ENCODE measurements at regions not wholly inside any gene's neighbourhood (a gene's known extent, or its start where the extent isn't known, plus 50 kb on each side); places are given as distances from the start of the nearest gene placed in this dataset.

DNA sequence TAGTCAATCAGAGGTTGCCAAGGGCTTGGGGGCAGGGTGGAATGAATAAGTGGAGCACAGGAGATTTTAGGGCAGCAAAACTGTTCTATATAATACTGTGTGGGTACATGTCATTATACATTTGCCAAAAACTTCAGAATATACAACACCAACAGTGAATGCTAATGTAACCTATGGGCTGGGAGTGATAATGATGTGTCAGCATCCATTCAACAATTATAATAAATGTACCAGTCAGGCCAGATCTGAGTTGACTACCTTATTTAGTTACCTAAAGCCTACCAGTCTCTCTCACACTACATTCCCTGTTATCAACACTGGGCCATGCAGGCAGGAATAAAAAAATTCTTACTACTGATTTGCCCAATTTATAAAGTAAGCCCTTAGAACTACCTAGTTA lies 884.5 kb downstream of the TLE1 start:
- intact Hi-C loops (cut with micrococcal nuclease; ENCODE audit: unreplicated experiment), result no loop called here
- POLR2A ChIA-PET, result no interaction called here

GRCh38 chr9:80797831-80798688 lies 891.3 kb downstream of the TLE1 start:
- TF ChIP-seq TCF7L2 (IDR thresholded peaks at IDR 0.05; ENCODE audit: low read depth, low read length) (peak; percentile 46; the same call in 1 of the 2 replicates), SIN3A (IDR thresholded peaks at IDR 0.05; ENCODE audit: borderline replicate concordance, insufficient read depth, low read depth, low read length) (no peak), POLR2AphosphoS5 (IDR thresholded peaks at IDR 0.05; ENCODE audit: low read depth, low read length) (no peak)
- TF ChIP-seq, protein P1, sequence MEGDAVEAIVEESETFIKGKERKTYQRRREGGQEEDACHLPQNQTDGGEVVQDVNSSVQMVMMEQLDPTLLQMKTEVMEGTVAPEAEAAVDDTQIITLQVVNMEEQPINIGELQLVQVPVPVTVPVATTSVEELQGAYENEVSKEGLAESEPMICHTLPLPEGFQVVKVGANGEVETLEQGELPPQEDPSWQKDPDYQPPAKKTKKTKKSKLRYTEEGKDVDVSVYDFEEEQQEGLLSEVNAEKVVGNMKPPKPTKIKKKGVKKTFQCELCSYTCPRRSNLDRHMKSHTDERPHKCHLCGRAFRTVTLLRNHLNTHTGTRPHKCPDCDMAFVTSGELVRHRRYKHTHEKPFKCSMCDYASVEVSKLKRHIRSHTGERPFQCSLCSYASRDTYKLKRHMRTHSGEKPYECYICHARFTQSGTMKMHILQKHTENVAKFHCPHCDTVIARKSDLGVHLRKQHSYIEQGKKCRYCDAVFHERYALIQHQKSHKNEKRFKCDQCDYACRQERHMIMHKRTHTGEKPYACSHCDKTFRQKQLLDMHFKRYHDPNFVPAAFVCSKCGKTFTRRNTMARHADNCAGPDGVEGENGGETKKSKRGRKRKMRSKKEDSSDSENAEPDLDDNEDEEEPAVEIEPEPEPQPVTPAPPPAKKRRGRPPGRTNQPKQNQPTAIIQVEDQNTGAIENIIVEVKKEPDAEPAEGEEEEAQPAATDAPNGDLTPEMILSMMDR (IDR thresholded peaks at IDR 0.05), result no peak
- no TSS peak for BruUV-seq (replicated peaks)
- DNase-seq (ENCODE audit: low read depth, low spot score) (no peak), ATAC-seq (no peak)
- in situ Hi-C loops (cut with HindIII; ENCODE audit: low pct_unique_long_range_greater_than_20kb, low sequenced_read_pairs) (no loop called here), intact Hi-C loops (cut with micrococcal nuclease; ENCODE audit: unreplicated experiment) (no loop called here)
- Histone ChIP-seq H3K27ac (ENCODE audit: low read length) (no peak overlapping the region), H3K36me3 (ENCODE audit: control insufficient read depth, insufficient read depth, low read length) (no peaks in the 10 kb centered on the region), H3K4me3 (ENCODE audit: low read depth in 2 of 2, low read length in 2 of 2) (no peak overlapping the region), H3K27me3 (ENCODE audit: control insufficient read depth, insufficient read depth, low read length) (no peaks in the 10 kb centered on the region), H3K9me3 (ENCODE audit: control insufficient read depth, insufficient read depth, low read depth, low read length) (no peaks in the 10 kb centered on the region), H3K4me1 (ENCODE audit: control insufficient read depth, insufficient read depth, low read length) (no peaks in the 10 kb centered on the region)
- ChIA-PET CTCF (no interaction called here), POLR2A (no interaction called here)

More for the DNA sequence above, 884.5 kb downstream of the TLE1 start:
- H3K27ac ChIP-seq (ENCODE audit: low read length), result no peak overlapping the region
- H3K27me3 ChIP-seq (ENCODE audit: control insufficient read depth, insufficient read depth, low read length), result no peaks in the 10 kb centered on the region
- DNase-seq (ENCODE audit: low read depth, low spot score) (no peak), ATAC-seq (no peak)
- H3K4me1 ChIP-seq (ENCODE audit: control insufficient read depth, insufficient read depth, low read length), result no peaks in the 10 kb centered on the region
- CTCF ChIA-PET, result no interaction called here
- H3K4me3 ChIP-seq (ENCODE audit: low read depth in 2 of 2, low read length in 2 of 2), result no peak overlapping the region
- in situ Hi-C loops (cut with HindIII; ENCODE audit: low pct_unique_long_range_greater_than_20kb, low sequenced_read_pairs), result no loop called here
- no TSS peak for BruUV-seq (replicated peaks)
- H3K36me3 ChIP-seq (ENCODE audit: control insufficient read depth, insufficient read depth, low read length), result no peaks in the 10 kb centered on the region
- TF ChIP-seq POLR2AphosphoS5 (IDR thresholded peaks at IDR 0.05; ENCODE audit: low read depth, low read length), result no peak
- TF ChIP-seq REST (IDR thresholded peaks at IDR 0.05; ENCODE audit: insufficient read depth in 1 of 2, low read depth in 2 of 2, low read length in 1 of 2), result no peak
- TF ChIP-seq SIN3A (IDR thresholded peaks at IDR 0.05; ENCODE audit: borderline replicate concordance, insufficient read depth, low read depth, low read length), result no peak
- TF ChIP-seq TCF7L2 (IDR thresholded peaks at IDR 0.05; ENCODE audit: low read depth, low read length), result no peak
- TF ChIP-seq, protein P1 (IDR thresholded peaks at IDR 0.05), result no peak
- H3K9me3 ChIP-seq (ENCODE audit: control insufficient read depth, insufficient read depth, low read depth, low read length), result no peaks in the 10 kb centered on the region

Data from Panc1 (cell line).